NB4 (cell line): ENCODE measurements at regions not wholly inside any gene's neighbourhood (a gene's known extent, or its start where the extent isn't known, plus 50 kb on each side); places are given as distances from the start of the nearest gene placed in this dataset.
A peak's percentile ranks its signal among the peaks of the same experiment; 100 is the strongest.

Experiments
- DNase-seq: peaks from one replicate; pipeline ENCODE4 v3.0.0; 2010; ENCODE audit warnings: low read depth
- H3K4me3 ChIP-seq: one replicate; pipeline ENCODE4 v1.5.1; 2011; ENCODE audit warnings: mild to moderate bottlenecking, low read depth, low read length, moderate library complexity
- CTCF ChIP-seq: IDR thresholded peaks from one replicate; pipeline ENCODE4 v1.5.1; 2012; ENCODE audit warnings: low read depth, low read length
- MAX ChIP-seq: IDR thresholded peaks from 2 replicates; pipeline ENCODE4 v1.6.1; 2011; ENCODE audit warnings: low read depth, low read length
- MYC ChIP-seq: IDR thresholded peaks from 2 replicates; pipeline ENCODE4 v1.6.1; 2011; ENCODE audit warnings: low read depth, low read length
- POLR2A ChIP-seq: IDR thresholded peaks from 2 replicates; pipeline ENCODE4 v1.6.1; 2011; ENCODE audit warnings: mild to moderate bottlenecking; ENCODE audit not compliant: insufficient read length; ENCODE audit errors: extremely low read depth

- no peak for TF ChIP-seq MYC
- TF ChIP-seq CTCF: peak; percentile 26
- TF ChIP-seq POLR2A: no peak
- TF ChIP-seq MAX: no peak
- H3K4me3 ChIP-seq: no peak overlapping the region
- peak; percentile 13 for DNase-seq
Measured at GRCh38 chr14:29085546-29085945, 319.0 kb downstream of the FOXG1 start.

- no peak overlapping the region for H3K4me3 ChIP-seq
- no peak for TF ChIP-seq MYC
- TF ChIP-seq POLR2A: no peak
- TF ChIP-seq CTCF: no peak
- no peak for TF ChIP-seq MAX
Measured at GRCh38 chr14:29089849-29090248, 323.3 kb downstream of the FOXG1 start.

GRCh38 chr14:29092121-29092520 is 325.5 kb downstream of the FOXG1 start:
- no peak for DNase-seq
- TF ChIP-seq MYC (no peak), MAX (no peak), CTCF (no peak), POLR2A (no peak)
- H3K4me3 ChIP-seq: no peak overlapping the region

More at GRCh38 chr14:29089849-29090248, 323.3 kb downstream of the FOXG1 start:
- no peak for DNase-seq

- TF ChIP-seq POLR2A (no peak), CTCF (no peak), MAX (no peak), MYC (no peak)
- no peak for DNase-seq
- no peak overlapping the region for H3K4me3 ChIP-seq
Measured at GRCh38 chr14:29097476-29097875, 330.9 kb downstream of the FOXG1 start.

GRCh38 chr14:29098656-29099055 is 332.1 kb downstream of the FOXG1 start:
- no peak for DNase-seq
- TF ChIP-seq POLR2A (no peak), MYC (no peak), CTCF (no peak), MAX (no peak)

GRCh38 chr14:29102266-29102665 is 335.7 kb downstream of the FOXG1 start:
- TF ChIP-seq CTCF: no peak
- no peak for TF ChIP-seq MAX
- no peak for TF ChIP-seq POLR2A
- TF ChIP-seq MYC: no peak
- H3K4me3 ChIP-seq: no peak overlapping the region
- no peak for DNase-seq

More at GRCh38 chr14:29098656-29099055, 332.1 kb downstream of the FOXG1 start:
- H3K4me3 ChIP-seq: no peak overlapping the region
